B cell (primary cell): ENCODE measurements at regions not wholly inside any gene's neighbourhood (a gene's known extent, or its start where the extent isn't known, plus 50 kb on each side); places are given as distances from the start of the nearest gene placed in this dataset.

Source experiments
- ATAC-seq: fragments of 200-7000 bp; cut with Tn5 transposase; one replicate; pipeline ENCODE4 v1.10.0; 2021; ENCODE audit warnings: low read depth, mild to moderate bottlenecking, moderate number of reproducible peaks, moderate library complexity
- CTCF ChIA-PET: fragments of 350-600 bp; sonication (Branson Sonifier 250); formaldehyde crosslinking; loops from one replicate; lab custom pipeline; 2021; ENCODE audit warnings: antibody characterized with exemption, inconsistent platforms; lab: Charles Lee
- POLR2A ChIA-PET: fragments of 350-600 bp; sonication (Branson Sonifier 250); formaldehyde crosslinking; loops from one replicate; lab custom pipeline; 2021; ENCODE audit warnings: antibody characterized with exemption; lab: Charles Lee
- DNase-seq: peaks from one replicate; pipeline ENCODE4 v3.0.0; 2013
- H2AFZ ChIP-seq: 2 replicates; pipeline ENCODE4 v1.6.1; 2012; ENCODE audit warnings: mild to moderate bottlenecking, low read depth, low read length; ENCODE audit not compliant: insufficient read depth, poor library complexity, severe bottlenecking
- H3K27ac ChIP-seq, 2 donors: 1 replicate in 1 of 2; 2 replicates in 1 of 2; pipeline ENCODE4 v1.5.1; 2012 to 2013; ENCODE audit warnings: low read length in 2 of 2, mild to moderate bottlenecking in 2 of 2, moderate library complexity in 1 of 2
- H3K27me3 ChIP-seq, 4 experiments: fragments of 200-600 bp in 1 of 4; sonication (generic) in 1 of 4; replicated peaks in 1 of 4; 1 replicate in 2 of 4; 2 replicates in 2 of 4; pipeline versions ENCODE4 v1.6.1 to v1.7.0; 2013 to 2016; ENCODE audit warnings: low read length in 3 of 4, mild to moderate bottlenecking in 2 of 4, mixed read lengths in 1 of 4, moderate library complexity in 1 of 4; ENCODE audit not compliant: insufficient read depth in 4 of 4, control insufficient read depth in 3 of 4; ENCODE audit errors: control extremely low read depth in 1 of 4
- H3K36me3 ChIP-seq, 2 experiments: replicated peaks in 1 of 2; 1 replicate in 1 of 2; 2 replicates in 1 of 2; pipeline versions ENCODE4 v1.6.1 to v1.7.1; 2013; ENCODE audit warnings: low read length in 1 of 2; ENCODE audit not compliant: insufficient read depth in 2 of 2, control insufficient read depth in 1 of 2; ENCODE audit errors: control extremely low read depth in 1 of 2, extremely low read depth in 1 of 2
- H3K4me1 ChIP-seq, 2 donors: fragments of 200-600 bp in 1 of 2; sonication (generic) in 1 of 2; 1 replicate in 1 of 2; 2 replicates in 1 of 2; pipeline versions ENCODE4 v1.5.1 to v1.6.1; 2013 to 2017; ENCODE audit warnings: low read length in 2 of 2; ENCODE audit not compliant: control insufficient read depth in 2 of 2, insufficient read depth in 2 of 2
- H3K4me2 ChIP-seq: replicated peaks from 2 replicates; pipeline ENCODE3; 2012; ENCODE audit warnings: mild to moderate bottlenecking, low read depth, low read length; ENCODE audit not compliant: poor library complexity, severe bottlenecking
- H3K4me3 ChIP-seq, 5 experiments: fragments of 200-600 bp in 1 of 5; sonication (generic) in 1 of 5; 1 replicate in 3 of 5; 2 replicates in 2 of 5; pipeline versions ENCODE4 v1.5.1 to v1.7.0; 2011 to 2016; ENCODE audit warnings: low read length in 4 of 5, mild to moderate bottlenecking in 4 of 5, low read depth in 2 of 5, control low read depth in 1 of 5, moderate library complexity in 1 of 5; ENCODE audit not compliant: insufficient read depth in 1 of 5; ENCODE audit errors: control extremely low read depth in 1 of 5, extremely low read depth in 1 of 5
- H3K79me2 ChIP-seq: fragments of 200-600 bp; sonication (generic); one replicate; pipeline ENCODE4 v1.6.0; 2016; ENCODE audit warnings: low read length; ENCODE audit not compliant: control insufficient read depth, insufficient read depth
- H3K9ac ChIP-seq: fragments of 200-600 bp; sonication (generic); 2 replicates; pipeline ENCODE4 v1.6.1; 2017; ENCODE audit warnings: mild to moderate bottlenecking, low read length, moderate library complexity
- H3K9me3 ChIP-seq, 3 donors: one replicate each; pipeline versions ENCODE4 v1.6.1 to v1.7.1; 2013; ENCODE audit warnings: low read length in 2 of 3; ENCODE audit not compliant: control insufficient read depth in 2 of 3, insufficient read depth in 1 of 3; ENCODE audit errors: control extremely low read depth in 1 of 3
- H4K20me1 ChIP-seq: 2 replicates; pipeline ENCODE4 v1.6.0; 2012; ENCODE audit warnings: mild to moderate bottlenecking, low read length; ENCODE audit not compliant: insufficient read depth, control insufficient read depth, poor library complexity, severe bottlenecking
- H3K27ac Mint-ChIP-seq: one replicate; pipeline ENCODE4 v1.8.0; 2021; ENCODE audit warnings: mixed read lengths
- H3K27me3 Mint-ChIP-seq: one replicate; pipeline ENCODE4 v1.8.0; 2021; ENCODE audit warnings: mixed read lengths
- H3K4me1 Mint-ChIP-seq: one replicate; pipeline ENCODE4 v1.8.0; 2021; ENCODE audit warnings: mixed read lengths
- H3K4me3 Mint-ChIP-seq: one replicate; pipeline ENCODE4 v1.8.0; 2021; ENCODE audit warnings: mixed read lengths
- H3K9me3 Mint-ChIP-seq: one replicate; pipeline ENCODE4 v1.8.0; 2022; ENCODE audit warnings: mixed read lengths; ENCODE audit not compliant: insufficient read depth
- EZH2 ChIP-seq: IDR thresholded peaks from 2 replicates; pipeline ENCODE4 v1.6.1; 2012; ENCODE audit warnings: borderline replicate concordance, low read depth, mild to moderate bottlenecking, moderate library complexity, low read length; ENCODE audit not compliant: insufficient read depth, poor library complexity, severe bottlenecking
- WGBS: methylation state at CpG from one replicate; pipeline ENCODE4 v1.1.5; 2013; ENCODE audit warnings: missing lambda C conversion rate; ENCODE audit not compliant: insufficient coverage; 5-methylcytosine and 5-hydroxymethylcytosine counted together
- intact Hi-C: fragments of 100-400 bp; cut with micrococcal nuclease; formaldehyde crosslinking; loops from one replicate; pipeline ENCODE4 v1.10.0; 2022
- TF ChIP-seq, protein P1 (sequence below): fragments of 200-600 bp; IDR thresholded peaks from one replicate; pipeline ENCODE4 v1.8.0; 2022; ENCODE audit warnings: antibody characterized with exemption, mild to moderate bottlenecking

DNA sequence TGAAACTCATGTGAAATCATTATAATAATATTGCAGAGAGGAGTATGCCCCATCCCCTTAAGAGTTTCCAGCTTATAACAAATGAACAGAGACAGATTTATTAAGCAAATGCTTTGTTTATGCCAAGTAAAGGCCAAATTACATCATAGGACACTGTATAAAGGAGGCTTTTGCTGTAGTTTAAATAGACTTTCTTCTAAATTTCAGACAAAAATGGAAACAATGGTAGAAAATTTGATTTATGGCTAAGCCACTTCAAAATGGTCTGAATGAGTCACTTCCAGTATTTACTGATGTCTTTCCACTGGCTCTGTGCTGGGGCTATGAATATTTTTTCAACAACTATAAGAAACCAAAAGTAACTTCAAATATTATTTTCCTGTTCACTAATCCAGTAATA is 81.1 kb upstream of the ST6GALNAC5 start:
- Histone ChIP-seq H3K4me3 (no peak overlapping the region), H3K27me3 (no peaks in the 10 kb centered on the region), H3K9ac (no peak overlapping the region), H4K20me1 (no peaks in the 10 kb centered on the region), H2AFZ (no peak overlapping the region), H3K4me1 (no peaks in the 10 kb centered on the region), H3K27ac (no peak overlapping the region), H3K4me2 (no peak overlapping the region), H3K36me3 (no peaks in the 10 kb centered on the region), H3K9me3 (peaks cover 0 to 2% (median 0%) of the 10 kb centered on the region in 3 donors), H3K79me2 (no peaks in the 10 kb centered on the region)
- H3K4me1 Mint-ChIP-seq = no peaks in the 10 kb centered on the region
- no peak overlapping the region for H3K27ac Mint-ChIP-seq
- H3K27me3 Mint-ChIP-seq = no peaks in the 10 kb centered on the region
- H3K9me3 Mint-ChIP-seq = no peaks in the 10 kb centered on the region
- TF ChIP-seq EZH2 = no peak
- TF ChIP-seq, protein P1, sequence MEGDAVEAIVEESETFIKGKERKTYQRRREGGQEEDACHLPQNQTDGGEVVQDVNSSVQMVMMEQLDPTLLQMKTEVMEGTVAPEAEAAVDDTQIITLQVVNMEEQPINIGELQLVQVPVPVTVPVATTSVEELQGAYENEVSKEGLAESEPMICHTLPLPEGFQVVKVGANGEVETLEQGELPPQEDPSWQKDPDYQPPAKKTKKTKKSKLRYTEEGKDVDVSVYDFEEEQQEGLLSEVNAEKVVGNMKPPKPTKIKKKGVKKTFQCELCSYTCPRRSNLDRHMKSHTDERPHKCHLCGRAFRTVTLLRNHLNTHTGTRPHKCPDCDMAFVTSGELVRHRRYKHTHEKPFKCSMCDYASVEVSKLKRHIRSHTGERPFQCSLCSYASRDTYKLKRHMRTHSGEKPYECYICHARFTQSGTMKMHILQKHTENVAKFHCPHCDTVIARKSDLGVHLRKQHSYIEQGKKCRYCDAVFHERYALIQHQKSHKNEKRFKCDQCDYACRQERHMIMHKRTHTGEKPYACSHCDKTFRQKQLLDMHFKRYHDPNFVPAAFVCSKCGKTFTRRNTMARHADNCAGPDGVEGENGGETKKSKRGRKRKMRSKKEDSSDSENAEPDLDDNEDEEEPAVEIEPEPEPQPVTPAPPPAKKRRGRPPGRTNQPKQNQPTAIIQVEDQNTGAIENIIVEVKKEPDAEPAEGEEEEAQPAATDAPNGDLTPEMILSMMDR = no peak
- ChIA-PET CTCF (no interaction called here), POLR2A (no interaction called here)
- no peak overlapping the region for H3K4me3 Mint-ChIP-seq
- ATAC-seq (no peak), DNase-seq (no peak)
- intact Hi-C loops = no loop called here

DNA sequence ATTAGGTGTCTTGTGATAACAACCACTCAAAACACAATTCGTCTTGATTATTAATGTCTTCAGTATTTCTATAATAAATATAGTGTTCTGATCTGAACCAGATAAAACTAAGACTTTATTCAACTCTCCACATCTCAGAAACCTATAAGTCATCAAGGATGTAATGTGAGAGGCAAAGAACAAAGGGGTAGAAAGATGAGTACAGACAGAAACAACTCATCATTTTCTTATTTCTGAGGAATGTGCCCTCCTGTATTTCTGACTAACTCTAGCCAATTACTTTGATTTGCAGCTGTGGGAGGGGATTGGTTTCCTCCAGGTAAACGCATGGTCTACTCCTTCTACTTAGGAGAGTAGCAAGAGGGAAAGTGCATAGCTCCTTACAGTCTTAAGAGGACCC is 73.7 kb upstream of the ST6GALNAC5 start:
- WGBS = no CpG with 5 or more reads among the region's 2 CpGs
- Histone ChIP-seq H3K9me3 (no peaks in the 10 kb centered on the region), H3K79me2 (no peaks in the 10 kb centered on the region), H3K27ac (no peak overlapping the region), H3K9ac (no peak overlapping the region), H2AFZ (no peak overlapping the region), H3K36me3 (no peaks in the 10 kb centered on the region), H3K27me3 (no peaks in the 10 kb centered on the region), H3K4me2 (no peak overlapping the region), H3K4me3 (no peak overlapping the region), H3K4me1 (no peaks in the 10 kb centered on the region), H4K20me1 (no peaks in the 10 kb centered on the region)
- H3K27ac Mint-ChIP-seq = no peak overlapping the region
- no peak overlapping the region for H3K4me3 Mint-ChIP-seq
- no peaks in the 10 kb centered on the region for H3K27me3 Mint-ChIP-seq
- POLR2A ChIA-PET = no interaction called here
- no peaks in the 10 kb centered on the region for H3K9me3 Mint-ChIP-seq
- H3K4me1 Mint-ChIP-seq = no peaks in the 10 kb centered on the region
- TF ChIP-seq, protein P1 = no peak
- TF ChIP-seq EZH2 = no peak
- ATAC-seq (no peak), DNase-seq (no peak)
- intact Hi-C loops = no loop called here
- CTCF ChIA-PET = no interaction called here
